ENCODE measurements at regions not wholly inside any gene's neighbourhood (a gene's known extent, or its start where the extent isn't known, plus 50 kb on each side); places are given as distances from the start of the nearest gene placed in this dataset.

GRCh38 chr20:21967481-21967880 lies 262.0 kb downstream of the PAX1 start:
- TF ChIP-seq CTCF (IDR thresholded peaks at IDR 0.05; ENCODE audit: insufficient read depth, low read depth, low read length) (no peak), EZH2 (IDR thresholded peaks at IDR 0.05; ENCODE audit: insufficient read depth, low read length) (no peak)

Measured in astrocyte (in vitro differentiated cells and primary cell).